Stomach (tissue), 8 donors: ENCODE measurements at regions not wholly inside any gene's neighbourhood (a gene's known extent, or its start where the extent isn't known, plus 50 kb on each side); places are given as distances from the start of the nearest gene placed in this dataset.

ENCODE experiments used
- DNase-seq, 2 donors: peaks; one replicate each; pipeline versions ENCODE4 v3.0.0 to v3.0.0-alpha.2; 2013 to 2019
- H3K27ac ChIP-seq, 5 donors: fragments of 200-600 bp in 4 of 5; sonication (generic) in 4 of 5; one replicate each; pipeline ENCODE4 v1.5.1; 2013 to 2019; ENCODE audit warnings: mild to moderate bottlenecking in 1 of 5, moderate library complexity in 1 of 5
- H3K27me3 ChIP-seq, 3 donors: fragments of 200-600 bp; sonication (generic); one replicate each; pipeline ENCODE4 v1.5.1; 2017 to 2019; ENCODE audit warnings: mixed run types in 1 of 3
- H3K36me3 ChIP-seq, 4 donors: fragments of 200-600 bp; sonication (generic); 1 replicate in 3 of 4; 2 replicates in 1 of 4; pipeline ENCODE4 v1.5.1; 2016 to 2019
- H3K4me1 ChIP-seq, 4 donors: fragments of 200-600 bp; sonication (generic); one replicate each; pipeline ENCODE4 v1.5.1; 2016 to 2019
- H3K4me3 ChIP-seq, 4 donors: fragments of 200-600 bp; sonication (generic) in 3 of 4; one replicate each; pipeline ENCODE4 v1.5.1; 2016 to 2019; ENCODE audit warnings: mild to moderate bottlenecking in 1 of 4
- H3K9me3 ChIP-seq, 4 donors: fragments of 200-600 bp; sonication (generic); one replicate each; pipeline ENCODE4 v1.5.1; 2016 to 2019
- CTCF ChIP-seq, 7 experiments: fragments of 450-650 bp in 4 of 7; fragments of 200-600 bp in 3 of 7; sonication (generic) in 3 of 7; IDR thresholded peaks; one replicate each; pipeline ENCODE4 v1.5.1; 2016 to 2019; ENCODE audit warnings: antibody characterized with exemption in 7 of 7, control low read depth in 2 of 7, mild to moderate bottlenecking in 1 of 7
- EP300 ChIP-seq: sonication (generic); formaldehyde crosslinking; IDR thresholded peaks from one replicate; pipeline ENCODE4 v1.6.1; 2017; ENCODE audit warnings: antibody characterized with exemption
- POLR2A ChIP-seq, 4 donors: fragments of 450-650 bp; IDR thresholded peaks; one replicate each; pipeline ENCODE4 v1.6.1; 2016; ENCODE audit warnings: antibody characterized with exemption in 4 of 4, control low read depth in 2 of 4, mild to moderate bottlenecking in 1 of 4, moderate library complexity in 1 of 4
- POLR2AphosphoS5 ChIP-seq, 3 donors: sonication (generic); formaldehyde crosslinking; IDR thresholded peaks; one replicate each; pipeline ENCODE4 v1.6.1; 2016; ENCODE audit warnings: antibody characterized with exemption in 3 of 3
- WGBS, 5 donors: extraction: QIAGEN DNeasy Blood & Tissue Kit in 3 of 5; methylation state at CpG; one replicate each; pipeline versions ENCODE4 v1.1.5 to v1.1.7; 2013 to 2018; 5-methylcytosine and 5-hydroxymethylcytosine counted together
- intact Hi-C: fragments of 100-400 bp; cut with DNase I; formaldehyde crosslinking; loops from one replicate; pipeline ENCODE4 v1.15.1; 2023; ENCODE audit warnings: low total_unique reads
- donor health status: healthy with polysubstance abuse.
- donor health status: Bipolar disorder and iron deficiency.
- donor health status: healthy.

GRCh38 chr15:38696790-38697495 is 132.3 kb upstream of the RASGRP1 start:
- WGBS, 5 donors: 23 to 54% (median 38%) methylated on average over 1 of the region's 1 CpG
- TF ChIP-seq EP300 (no peak), POLR2A (IDR thresholded peaks at IDR 0.05) (no peak), POLR2AphosphoS5 (IDR thresholded peaks at IDR 0.05) (no peak), CTCF (IDR thresholded peaks at IDR 0.05) (no peak)
- H3K27me3 ChIP-seq: no peaks in the 10 kb centered on the region
- intact Hi-C loops: loop anchor here (10.0 kb wide), 1 partner anchor 252 kb away; no protein-coding TSS in a partner anchor
- no peak for DNase-seq
- peak overlapping the region in 1 of 5 donors; percentile 35 for H3K27ac ChIP-seq
- H3K4me1 ChIP-seq: peaks cover 0 to 7% (median 2%) of the 10 kb centered on the region in 4 donors
- H3K36me3 ChIP-seq: no peaks in the 10 kb centered on the region
- H3K4me3 ChIP-seq: no peak overlapping the region
- H3K9me3 ChIP-seq: no peaks in the 10 kb centered on the region

- 70 to 90% (median 75%) methylated on average over 4 of the region's 4 CpGs for WGBS, 5 donors
- no peaks in the 10 kb centered on the region for H3K36me3 ChIP-seq
- TF ChIP-seq CTCF (IDR thresholded peaks at IDR 0.05) (no peak), EP300 (no peak)
- H3K9me3 ChIP-seq: no peaks in the 10 kb centered on the region
- peaks cover 0 to 18% (median 7%) of the 10 kb centered on the region in 4 donors for H3K4me1 ChIP-seq
- DNase-seq: no peak
- no peak overlapping the region for H3K27ac ChIP-seq
- intact Hi-C loops: loop anchor here (10.0 kb wide), 1 partner anchor 253 kb away; no protein-coding TSS in a partner anchor
- no peaks in the 10 kb centered on the region for H3K27me3 ChIP-seq
- H3K4me3 ChIP-seq: no peak overlapping the region
Measured at GRCh38 chr15:38698254-38698653, 133.6 kb upstream of the RASGRP1 start.

GRCh38 chr15:38699633-38700230 is 135.1 kb upstream of the RASGRP1 start:
- DNase-seq: peak; percentile 73 to 83
- TF ChIP-seq CTCF (IDR thresholded peaks at IDR 0.05) (peak in 5 of 7 experiments; percentile 54 to 86 (median 70)), POLR2A (IDR thresholded peaks at IDR 0.05) (no peak)
- 60 to 69% (median 68%) methylated on average over 2 of the region's 2 CpGs for WGBS, 5 donors
- Histone ChIP-seq H3K4me1 (peaks cover 0 to 18% (median 7%) of the 10 kb centered on the region in 4 donors), H3K27ac (no peak overlapping the region), H3K36me3 (no peaks in the 10 kb centered on the region), H3K9me3 (no peaks in the 10 kb centered on the region), H3K27me3 (no peaks in the 10 kb centered on the region), H3K4me3 (no peak overlapping the region)
- intact Hi-C loops: loop anchor here (10.0 kb wide), 2 partner anchors 255 to 1065 kb away; no protein-coding TSS in a partner anchor

- H3K27ac ChIP-seq: no peak overlapping the region
- intact Hi-C loops: loop anchor here (10.0 kb wide), 1 partner anchor 1064 kb away; no protein-coding TSS in a partner anchor
- H3K4me1 ChIP-seq: peaks cover 0 to 13% (median 7%) of the 10 kb centered on the region in 4 donors
- no peaks in the 10 kb centered on the region for H3K9me3 ChIP-seq
- peaks cover 0 to 3% (median 0%) of the 10 kb centered on the region in 3 donors for H3K27me3 ChIP-seq
- no peaks in the 10 kb centered on the region for H3K36me3 ChIP-seq
- no peak overlapping the region for H3K4me3 ChIP-seq
- TF ChIP-seq POLR2A (IDR thresholded peaks at IDR 0.05): no peak
- no peak for TF ChIP-seq POLR2AphosphoS5 (IDR thresholded peaks at IDR 0.05)
- no peak for TF ChIP-seq CTCF (IDR thresholded peaks at IDR 0.05)
- TF ChIP-seq EP300: no peak
- no peak for DNase-seq
- 87 to 94% (median 89%) methylated on average over 5 of the region's 5 CpGs for WGBS, 5 donors
Measured at GRCh38 chr15:38701149-38701548, 136.5 kb upstream of the RASGRP1 start.
